Sigmoid colon (tissue), 4 donors: ENCODE measurements at regions not wholly inside any gene's neighbourhood (a gene's known extent, or its start where the extent isn't known, plus 50 kb on each side); places are given as distances from the start of the nearest gene placed in this dataset.

ENCODE experiments used
- EP300 ChIP-seq, 4 donors: sonication (generic); formaldehyde crosslinking; IDR thresholded peaks; one replicate each; pipeline ENCODE4 v1.6.1; 2017; ENCODE audit warnings: antibody characterized with exemption in 4 of 4
- POLR2A ChIP-seq, 2 donors: fragments of 450-650 bp; IDR thresholded peaks; one replicate each; pipeline ENCODE4 v1.6.1; 2016; ENCODE audit warnings: antibody characterized with exemption in 2 of 2, mild to moderate bottlenecking in 2 of 2, moderate library complexity in 2 of 2
- POLR2AphosphoS5 ChIP-seq, 4 donors: sonication (generic); formaldehyde crosslinking; IDR thresholded peaks; one replicate each; pipeline ENCODE4 v1.6.1; 2017; ENCODE audit warnings: antibody characterized with exemption in 4 of 4
- TF ChIP-seq, protein P1 (sequence below), 4 experiments: fragments of 450-650 bp in 3 of 4; fragments of 200-600 bp in 1 of 4; IDR thresholded peaks; one replicate each; pipeline ENCODE4 v1.5.1; 2016 to 2019; ENCODE audit warnings: antibody characterized with exemption in 4 of 4, mild to moderate bottlenecking in 3 of 4, moderate library complexity in 2 of 4

GRCh38 chr9:17876687-17877086 is 297.8 kb downstream of the SH3GL2 start:
- TF ChIP-seq POLR2AphosphoS5 (IDR thresholded peaks at IDR 0.05), result no peak
- TF ChIP-seq EP300 (IDR thresholded peaks at IDR 0.05), result no peak
- TF ChIP-seq, protein P1, sequence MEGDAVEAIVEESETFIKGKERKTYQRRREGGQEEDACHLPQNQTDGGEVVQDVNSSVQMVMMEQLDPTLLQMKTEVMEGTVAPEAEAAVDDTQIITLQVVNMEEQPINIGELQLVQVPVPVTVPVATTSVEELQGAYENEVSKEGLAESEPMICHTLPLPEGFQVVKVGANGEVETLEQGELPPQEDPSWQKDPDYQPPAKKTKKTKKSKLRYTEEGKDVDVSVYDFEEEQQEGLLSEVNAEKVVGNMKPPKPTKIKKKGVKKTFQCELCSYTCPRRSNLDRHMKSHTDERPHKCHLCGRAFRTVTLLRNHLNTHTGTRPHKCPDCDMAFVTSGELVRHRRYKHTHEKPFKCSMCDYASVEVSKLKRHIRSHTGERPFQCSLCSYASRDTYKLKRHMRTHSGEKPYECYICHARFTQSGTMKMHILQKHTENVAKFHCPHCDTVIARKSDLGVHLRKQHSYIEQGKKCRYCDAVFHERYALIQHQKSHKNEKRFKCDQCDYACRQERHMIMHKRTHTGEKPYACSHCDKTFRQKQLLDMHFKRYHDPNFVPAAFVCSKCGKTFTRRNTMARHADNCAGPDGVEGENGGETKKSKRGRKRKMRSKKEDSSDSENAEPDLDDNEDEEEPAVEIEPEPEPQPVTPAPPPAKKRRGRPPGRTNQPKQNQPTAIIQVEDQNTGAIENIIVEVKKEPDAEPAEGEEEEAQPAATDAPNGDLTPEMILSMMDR (IDR thresholded peaks at IDR 0.05), result no peak
- no peak for TF ChIP-seq POLR2A (IDR thresholded peaks at IDR 0.05)
